Uterus (tissue), 3 donors: ENCODE measurements at regions not wholly inside any gene's neighbourhood (a gene's known extent, or its start where the extent isn't known, plus 50 kb on each side); places are given as distances from the start of the nearest gene placed in this dataset.

Source experiments
- DNase-seq, 2 donors: peaks; one replicate each; pipeline ENCODE4 v3.0.0-alpha.2; 2019 to 2020
- H3K27ac ChIP-seq, 2 donors: fragments of 200-600 bp; sonication (generic); 1 replicate in 1 of 2; 2 replicates in 1 of 2; pipeline ENCODE4 v1.5.1; 2016 to 2018
- H3K27me3 ChIP-seq, 2 donors: fragments of 200-600 bp; sonication (generic); one replicate each; pipeline ENCODE4 v1.5.1; 2018 to 2019; ENCODE audit warnings: control low read depth in 1 of 2
- H3K36me3 ChIP-seq, 2 donors: fragments of 200-600 bp; sonication (generic); one replicate each; pipeline ENCODE4 v1.5.1; 2019; ENCODE audit warnings: control low read depth in 1 of 2
- H3K4me1 ChIP-seq, 2 donors: fragments of 200-600 bp; sonication (generic); one replicate each; pipeline ENCODE4 v1.5.1; 2018 to 2019; ENCODE audit warnings: control low read depth in 1 of 2
- H3K4me3 ChIP-seq, 2 donors: fragments of 200-600 bp; sonication (generic); 1 replicate in 1 of 2; 2 replicates in 1 of 2; pipeline ENCODE4 v1.5.1; 2018 to 2019; ENCODE audit warnings: mild to moderate bottlenecking in 1 of 2
- H3K9me3 ChIP-seq, 2 donors: fragments of 200-600 bp; sonication (generic); one replicate each; pipeline ENCODE4 v1.5.1; 2019; ENCODE audit warnings: control low read depth in 1 of 2
- POLR2A ChIP-seq, 2 donors: fragments of 450-650 bp; IDR thresholded peaks; one replicate each; pipeline ENCODE4 v1.6.1; 2016; ENCODE audit warnings: antibody characterized with exemption in 2 of 2, mild to moderate bottlenecking in 1 of 2, moderate library complexity in 1 of 2
- intact Hi-C: fragments of 100-400 bp; cut with DNase I; formaldehyde crosslinking; loops from one replicate; pipeline ENCODE4 v1.15.1; 2023; ENCODE audit warnings: low total_unique reads
- TF ChIP-seq, protein P1 (sequence below), 4 experiments: fragments of 200-600 bp in 2 of 4; fragments of 450-650 bp in 2 of 4; sonication (generic) in 2 of 4; IDR thresholded peaks; one replicate each; pipeline ENCODE4 v1.5.1; 2016 to 2019; ENCODE audit warnings: antibody characterized with exemption in 4 of 4, mild to moderate bottlenecking in 2 of 4, moderate library complexity in 1 of 4
- donor health status: DM: yes; HTN: yes; CAD: no.

DNA sequence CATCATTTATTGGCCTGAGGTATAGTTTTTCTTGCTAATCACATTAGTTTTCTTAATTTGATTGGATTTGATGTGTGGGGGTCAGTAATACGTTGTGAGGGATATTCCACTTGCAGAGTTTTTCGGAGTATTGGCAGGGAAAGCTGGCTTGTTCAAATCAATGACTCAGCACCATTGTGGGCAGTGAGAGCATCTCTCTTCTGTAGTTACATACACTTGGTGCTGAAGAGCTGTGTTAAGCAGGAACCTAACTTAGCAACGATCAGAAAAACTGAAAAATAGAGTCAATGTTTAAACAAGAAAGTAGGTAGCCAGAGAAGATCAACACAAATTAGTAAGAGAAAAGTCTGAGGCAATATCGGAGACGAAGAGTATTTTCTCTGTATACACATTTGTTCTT lies 344.6 kb upstream of the EDIL3 start:
- no peaks in the 10 kb centered on the region for H3K4me1 ChIP-seq
- no peak overlapping the region for H3K4me3 ChIP-seq
- no peak overlapping the region for H3K27ac ChIP-seq
- H3K9me3 ChIP-seq: no peaks in the 10 kb centered on the region
- intact Hi-C loops: no loop called here
- DNase-seq: no peak
- no peaks in the 10 kb centered on the region for H3K27me3 ChIP-seq
- TF ChIP-seq, protein P1, sequence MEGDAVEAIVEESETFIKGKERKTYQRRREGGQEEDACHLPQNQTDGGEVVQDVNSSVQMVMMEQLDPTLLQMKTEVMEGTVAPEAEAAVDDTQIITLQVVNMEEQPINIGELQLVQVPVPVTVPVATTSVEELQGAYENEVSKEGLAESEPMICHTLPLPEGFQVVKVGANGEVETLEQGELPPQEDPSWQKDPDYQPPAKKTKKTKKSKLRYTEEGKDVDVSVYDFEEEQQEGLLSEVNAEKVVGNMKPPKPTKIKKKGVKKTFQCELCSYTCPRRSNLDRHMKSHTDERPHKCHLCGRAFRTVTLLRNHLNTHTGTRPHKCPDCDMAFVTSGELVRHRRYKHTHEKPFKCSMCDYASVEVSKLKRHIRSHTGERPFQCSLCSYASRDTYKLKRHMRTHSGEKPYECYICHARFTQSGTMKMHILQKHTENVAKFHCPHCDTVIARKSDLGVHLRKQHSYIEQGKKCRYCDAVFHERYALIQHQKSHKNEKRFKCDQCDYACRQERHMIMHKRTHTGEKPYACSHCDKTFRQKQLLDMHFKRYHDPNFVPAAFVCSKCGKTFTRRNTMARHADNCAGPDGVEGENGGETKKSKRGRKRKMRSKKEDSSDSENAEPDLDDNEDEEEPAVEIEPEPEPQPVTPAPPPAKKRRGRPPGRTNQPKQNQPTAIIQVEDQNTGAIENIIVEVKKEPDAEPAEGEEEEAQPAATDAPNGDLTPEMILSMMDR (IDR thresholded peaks at IDR 0.05): no peak
- TF ChIP-seq POLR2A (IDR thresholded peaks at IDR 0.05): no peak
- no peaks in the 10 kb centered on the region for H3K36me3 ChIP-seq

DNA sequence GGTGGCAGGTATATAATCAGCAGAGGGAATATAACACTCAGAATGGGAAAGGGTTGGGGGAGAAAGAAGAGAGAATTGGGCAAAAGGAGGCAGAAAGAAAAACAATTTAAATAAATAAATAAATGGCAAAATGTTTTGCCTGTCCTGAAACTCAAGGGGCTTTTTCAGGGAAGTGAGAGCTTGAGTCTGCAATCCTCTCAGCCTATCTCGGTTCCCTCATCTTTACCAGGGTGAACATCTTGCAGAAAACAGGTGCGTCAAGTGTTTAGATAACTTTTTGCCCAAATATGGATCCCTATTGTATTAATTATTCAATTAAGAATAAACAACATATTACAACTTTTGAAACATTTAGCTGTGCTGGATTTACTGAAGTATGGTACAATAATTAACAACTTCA lies 343.0 kb upstream of the EDIL3 start:
- intact Hi-C loops: no loop called here
- DNase-seq: no peak

DNA sequence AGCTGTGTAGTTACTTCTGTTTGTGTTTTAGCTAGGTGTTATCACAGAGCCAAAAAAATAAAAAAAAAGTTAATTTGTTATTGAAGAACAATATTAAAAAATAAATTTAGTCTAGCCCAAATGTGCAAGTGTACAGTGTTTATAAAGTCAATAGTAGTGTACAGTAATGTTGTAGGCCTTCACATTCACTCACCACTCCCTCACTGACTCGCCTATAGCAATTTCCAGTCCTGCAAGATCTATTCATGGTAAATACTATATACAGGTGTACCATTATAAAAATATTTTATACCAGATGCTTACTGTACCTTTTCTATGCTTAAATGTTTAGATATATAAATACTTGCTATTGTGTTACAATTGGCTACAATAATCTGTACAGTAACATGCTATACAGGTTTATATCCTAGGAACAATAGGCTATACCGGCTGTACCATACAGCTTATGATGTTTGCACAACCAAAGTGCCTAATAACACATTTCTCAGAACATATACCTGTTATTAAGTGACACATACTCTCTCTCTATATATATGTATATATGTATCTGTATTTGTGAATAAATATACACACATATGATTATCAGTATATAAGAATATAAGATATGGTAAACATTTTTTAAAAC lies 341.4 kb upstream of the EDIL3 start:
- TF ChIP-seq POLR2A (IDR thresholded peaks at IDR 0.05): no peak
- TF ChIP-seq, protein P1 (IDR thresholded peaks at IDR 0.05): no peak
- Histone ChIP-seq H3K27me3 (no peaks in the 10 kb centered on the region), H3K36me3 (no peaks in the 10 kb centered on the region), H3K4me3 (no peak overlapping the region), H3K9me3 (no peaks in the 10 kb centered on the region), H3K27ac (no peak overlapping the region), H3K4me1 (no peaks in the 10 kb centered on the region)
- no peak for DNase-seq
- intact Hi-C loops: no loop called here

More for the DNA sequence above, 343.0 kb upstream of the EDIL3 start:
- Histone ChIP-seq H3K27ac (no peak overlapping the region), H3K36me3 (no peaks in the 10 kb centered on the region), H3K4me1 (no peaks in the 10 kb centered on the region), H3K27me3 (no peaks in the 10 kb centered on the region), H3K4me3 (no peak overlapping the region), H3K9me3 (no peaks in the 10 kb centered on the region)
- TF ChIP-seq POLR2A (IDR thresholded peaks at IDR 0.05): no peak
- TF ChIP-seq, protein P1 (IDR thresholded peaks at IDR 0.05): no peak

DNA sequence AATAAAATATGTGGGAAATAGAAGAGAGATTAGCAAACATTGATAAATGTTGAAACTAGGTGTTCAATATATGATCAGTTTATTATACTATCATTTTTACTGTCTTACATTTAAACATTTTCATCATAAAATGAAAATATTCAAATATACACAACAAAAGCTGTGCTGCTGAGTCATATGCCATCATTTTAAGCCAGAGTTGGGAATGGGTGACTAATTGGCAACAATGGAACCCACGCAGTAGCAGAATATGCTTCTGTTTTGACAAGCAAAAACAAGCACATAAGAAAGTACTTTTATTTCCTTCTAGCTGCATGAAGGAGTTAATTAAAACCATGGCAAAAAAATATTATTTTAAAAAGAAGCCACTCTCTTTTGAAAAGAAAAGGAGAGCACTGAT lies 340.0 kb upstream of the EDIL3 start:
- no peaks in the 10 kb centered on the region for H3K27me3 ChIP-seq
- no peak overlapping the region for H3K4me3 ChIP-seq
- H3K9me3 ChIP-seq: no peaks in the 10 kb centered on the region
- no peaks in the 10 kb centered on the region for H3K4me1 ChIP-seq
- no peak for DNase-seq
- TF ChIP-seq POLR2A (IDR thresholded peaks at IDR 0.05): no peak
- TF ChIP-seq, protein P1 (IDR thresholded peaks at IDR 0.05): no peak
- H3K27ac ChIP-seq: no peak overlapping the region
- no peaks in the 10 kb centered on the region for H3K36me3 ChIP-seq
- intact Hi-C loops: no loop called here

DNA sequence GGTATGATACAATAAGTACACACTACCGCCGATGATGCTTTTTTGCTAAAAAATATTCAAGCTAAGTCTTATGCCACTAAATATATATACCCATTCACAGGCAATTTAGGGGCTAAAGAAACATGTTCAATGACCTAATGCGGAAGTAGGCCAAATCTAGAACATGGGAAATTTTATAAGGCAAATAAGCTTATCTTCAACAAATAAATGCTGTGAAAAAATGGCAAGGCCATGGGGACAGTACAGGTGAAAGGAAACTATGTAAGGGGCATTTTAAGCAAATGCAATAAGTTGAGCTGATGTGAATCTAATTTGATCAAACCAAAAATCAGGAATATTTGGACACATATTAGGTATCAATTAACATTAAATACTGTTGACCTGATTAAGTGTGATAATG lies 339.5 kb upstream of the EDIL3 start:
- Histone ChIP-seq H3K27ac (no peak overlapping the region), H3K4me3 (no peak overlapping the region), H3K9me3 (no peaks in the 10 kb centered on the region), H3K27me3 (no peaks in the 10 kb centered on the region), H3K36me3 (no peaks in the 10 kb centered on the region), H3K4me1 (no peaks in the 10 kb centered on the region)
- intact Hi-C loops: no loop called here
- TF ChIP-seq, protein P1 (IDR thresholded peaks at IDR 0.05): no peak
- no peak for TF ChIP-seq POLR2A (IDR thresholded peaks at IDR 0.05)
- DNase-seq: no peak
